Activated naive CD8-positive, alpha-beta T cell treated with anti-CD3 and anti-CD28 coated beads, Interleukin-2, amount 50 U/mL, for 16 hours (primary cell): ENCODE measurements at regions not wholly inside any gene's neighbourhood (a gene's known extent, or its start where the extent isn't known, plus 50 kb on each side); places are given as distances from the start of the nearest gene placed in this dataset.
"Not testable (repeated sequence)": the region's sequence is repeated elsewhere in the genome, so short reads cannot be mapped to it uniquely, and the experiment has no call there.

Source experiments
- DNase-seq: peaks from one replicate; pipeline ENCODE4 v3.0.0-alpha.2; 2020; ENCODE audit warnings: low read depth, low spot score

DNA sequence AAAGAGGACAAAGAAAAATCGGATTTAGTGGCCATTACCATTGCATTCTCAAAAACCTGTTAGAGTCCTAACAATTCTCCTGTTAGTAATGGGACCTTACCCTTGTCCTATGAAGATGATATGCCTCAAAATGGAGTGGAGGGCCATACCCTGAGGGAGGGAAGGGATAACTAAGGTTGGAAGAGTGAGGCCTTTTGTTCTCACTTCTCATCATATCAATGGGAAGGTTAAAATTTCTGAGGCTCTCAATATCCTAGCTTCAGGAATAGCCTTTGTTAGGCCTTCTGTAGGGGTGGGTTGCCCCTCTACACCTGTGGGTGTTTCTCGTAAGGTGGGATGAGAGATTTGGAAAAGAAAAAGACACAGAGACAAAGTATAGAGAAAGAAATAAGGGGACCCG, 109.4 kb upstream of the SGIP1 start:
- DNase-seq, result not testable (repeated sequence)

DNA sequence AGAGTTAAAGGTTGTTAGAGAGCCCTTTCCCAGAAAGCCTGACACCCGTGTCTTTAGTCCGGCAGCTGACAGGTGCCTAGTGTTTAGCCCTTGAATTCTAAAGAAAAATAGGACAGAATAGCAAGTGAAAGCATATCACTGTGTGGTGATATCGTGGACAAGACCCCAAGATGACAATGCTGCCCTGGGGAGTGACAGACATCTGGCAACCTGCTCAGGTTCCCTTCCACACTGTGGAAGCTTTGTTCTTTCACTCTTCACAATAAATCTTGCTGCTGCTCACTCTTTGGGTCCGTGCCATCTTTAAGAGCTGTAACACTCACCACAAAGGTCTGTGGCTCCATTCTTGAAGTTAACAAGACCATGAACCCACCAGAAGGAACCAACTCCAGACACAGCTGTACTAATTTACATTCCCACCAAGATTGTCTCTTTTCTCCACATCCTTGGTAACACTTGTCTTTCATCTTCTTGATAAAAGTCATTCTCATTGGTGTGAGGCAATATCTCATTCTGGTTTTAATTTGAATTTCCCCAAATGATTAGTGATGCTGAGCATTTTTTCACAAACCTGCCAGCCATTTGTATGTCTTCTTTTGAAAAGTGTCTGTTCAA, 107.6 kb upstream of the SGIP1 start:
- DNase-seq, result no peak

DNA sequence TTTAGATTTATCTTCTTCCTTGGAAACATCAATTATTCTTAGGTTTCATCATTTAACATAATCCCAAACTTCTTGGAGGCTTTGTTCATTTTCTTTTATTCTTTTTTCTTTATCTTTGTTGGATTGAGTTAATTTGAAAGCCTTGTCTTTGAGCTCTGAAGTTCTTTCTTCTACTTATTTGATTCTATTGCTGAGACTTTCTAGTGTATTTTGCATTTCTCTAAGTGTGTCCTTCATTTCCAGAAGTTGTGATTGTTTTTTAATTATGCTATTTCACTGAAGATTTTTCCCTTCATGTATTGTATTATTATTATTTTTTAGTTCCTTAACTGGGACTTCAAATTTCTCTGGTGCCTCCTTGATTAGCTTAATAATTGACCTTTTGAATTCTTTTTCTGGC, 103.1 kb upstream of the SGIP1 start:
- not testable (repeated sequence) for DNase-seq

DNA sequence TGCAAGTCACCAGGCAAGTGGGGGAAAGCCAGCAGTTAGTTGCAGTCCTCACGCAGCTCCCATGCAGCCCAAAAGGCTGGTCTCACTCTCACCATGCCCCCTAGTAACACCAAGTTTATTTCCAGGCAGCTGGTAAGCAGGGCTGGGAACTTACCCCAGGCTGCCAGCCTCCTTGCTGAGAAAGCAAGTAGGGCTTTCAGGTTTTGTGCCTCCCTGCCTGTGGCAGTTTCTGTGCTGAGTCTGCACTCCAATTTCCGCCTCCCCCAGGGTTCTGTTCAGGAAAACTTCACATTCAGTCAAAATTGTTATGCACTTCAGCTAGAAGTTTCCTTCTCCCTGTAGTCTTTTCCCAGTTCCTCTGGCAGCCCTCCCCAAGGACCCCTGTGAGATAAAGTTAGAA, 102.0 kb upstream of the SGIP1 start:
- DNase-seq, result no peak

DNA sequence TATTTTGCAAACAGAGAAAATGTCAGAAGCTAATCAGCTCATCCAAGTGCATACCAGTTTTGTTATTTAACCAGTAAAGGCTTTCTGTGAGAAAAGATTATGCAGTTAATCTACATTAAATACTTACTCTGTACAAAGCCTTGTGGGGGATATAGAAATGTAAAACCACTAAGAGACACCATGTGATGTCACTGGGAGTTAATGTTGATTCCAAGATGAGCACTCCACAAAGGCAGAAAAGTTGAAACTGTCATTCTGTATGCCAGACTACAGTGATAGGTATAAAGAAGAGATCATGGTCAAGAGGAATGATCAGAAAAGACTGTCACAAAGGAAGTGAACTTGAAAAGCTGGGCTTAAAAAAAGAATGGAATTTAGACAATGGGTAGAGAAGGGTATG, 100.3 kb upstream of the SGIP1 start:
- DNase-seq, result no peak

DNA sequence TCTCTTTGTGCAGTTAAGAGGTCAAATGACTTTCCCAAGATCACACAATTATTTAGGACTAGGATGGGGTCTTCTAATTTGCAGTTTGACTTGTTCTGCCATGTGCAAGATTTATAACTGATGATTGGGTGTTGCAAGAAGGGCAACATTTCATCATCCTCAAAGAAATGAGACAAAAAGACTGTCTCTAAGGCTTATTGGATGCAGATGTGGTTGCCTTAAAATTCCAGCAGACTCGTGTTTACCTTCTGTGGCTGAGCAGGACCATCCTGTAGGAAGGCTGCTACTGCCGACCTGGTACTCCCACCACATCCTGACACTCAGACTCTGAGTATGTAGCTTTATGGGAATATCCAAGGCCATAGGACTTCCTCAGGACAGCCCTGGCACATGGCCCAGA, 99.9 kb upstream of the SGIP1 start:
- no peak for DNase-seq

DNA sequence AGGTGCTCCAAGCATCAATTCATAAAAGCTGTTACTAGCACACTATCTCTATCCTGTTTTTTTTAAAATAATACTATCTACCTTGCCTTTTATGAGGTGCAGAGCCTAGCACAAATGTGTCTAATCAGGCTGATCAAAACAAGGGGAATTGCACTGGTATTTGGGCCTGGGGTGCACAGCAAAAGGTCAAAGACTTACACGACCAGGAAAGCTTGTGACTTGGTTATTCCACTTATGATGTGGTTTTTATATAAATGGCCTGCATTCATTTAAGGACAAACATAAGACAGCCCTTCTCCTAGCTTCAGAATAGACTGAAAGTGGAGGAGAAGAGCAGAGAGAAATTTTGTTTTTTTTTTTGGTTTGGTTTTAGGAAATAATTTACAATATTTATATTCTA, 98.4 kb upstream of the SGIP1 start:
- no peak for DNase-seq

DNA sequence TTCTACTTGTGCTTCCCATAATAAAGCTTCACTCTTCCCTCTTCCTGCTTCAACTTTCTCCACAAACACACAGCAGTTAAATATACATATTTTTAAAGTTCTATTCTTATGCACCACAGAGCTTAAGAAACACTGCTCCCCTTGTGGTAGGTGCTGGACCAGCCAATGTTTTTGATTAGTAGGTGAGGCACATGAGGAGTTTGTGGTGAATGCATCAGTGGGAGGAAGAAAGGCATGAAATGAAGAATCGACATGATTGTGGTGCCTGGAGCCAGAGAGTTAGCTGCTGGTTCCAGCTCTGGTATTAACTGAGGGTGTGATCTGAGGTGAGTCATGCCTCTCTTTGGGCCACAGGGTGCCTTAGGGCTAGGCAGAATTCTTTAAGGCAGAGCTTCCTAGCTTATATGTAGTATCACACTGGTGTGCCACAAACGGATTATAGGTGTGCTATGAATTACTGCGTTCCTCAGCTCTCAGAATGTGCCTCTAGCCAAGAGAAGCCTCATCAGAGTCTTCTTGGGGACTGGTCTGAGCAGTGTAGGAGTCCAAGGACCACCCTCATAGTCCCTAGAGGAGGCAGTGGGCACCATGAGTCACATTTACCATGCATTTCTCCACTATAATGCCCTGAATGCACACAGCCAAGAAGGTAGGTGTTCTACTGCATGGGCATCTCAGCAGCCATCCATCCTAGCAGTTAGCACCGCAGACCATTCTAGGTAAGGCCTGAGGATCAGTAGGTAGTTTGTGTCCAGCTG, 97.4 kb upstream of the SGIP1 start:
- peak; percentile 23 for DNase-seq

DNA sequence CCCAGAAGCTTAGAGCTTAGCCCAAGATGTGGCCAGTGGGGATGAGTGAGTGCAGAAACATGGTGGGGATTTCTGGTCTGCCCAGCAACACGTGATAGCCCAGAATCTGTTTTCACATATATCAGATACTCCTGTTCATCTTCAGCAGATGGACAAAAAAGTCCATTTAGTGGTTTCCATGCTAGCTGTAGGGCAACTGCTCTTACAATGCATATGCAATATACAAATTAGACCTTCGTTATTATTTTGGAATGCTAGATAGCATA, 96.9 kb upstream of the SGIP1 start:
- no peak for DNase-seq

DNA sequence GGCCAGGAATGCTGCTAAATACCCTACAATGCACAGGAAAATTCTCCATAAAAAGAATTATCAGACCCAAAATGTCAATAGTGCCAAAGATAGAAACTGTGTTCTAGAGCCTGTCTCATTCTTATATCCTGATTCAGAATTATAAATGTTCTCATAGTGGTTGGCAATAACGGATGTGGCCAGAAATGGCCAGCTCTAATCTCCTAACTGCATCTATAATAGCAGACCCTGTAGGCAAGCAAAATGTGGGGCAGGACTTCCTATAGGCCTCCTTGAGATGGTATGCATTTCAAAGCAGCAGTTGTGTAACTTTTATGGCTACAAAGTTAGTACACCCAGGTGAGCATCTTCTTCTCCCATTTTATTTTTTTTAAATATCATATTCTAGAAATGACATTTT, 95.9 kb upstream of the SGIP1 start:
- DNase-seq, result no peak

DNA sequence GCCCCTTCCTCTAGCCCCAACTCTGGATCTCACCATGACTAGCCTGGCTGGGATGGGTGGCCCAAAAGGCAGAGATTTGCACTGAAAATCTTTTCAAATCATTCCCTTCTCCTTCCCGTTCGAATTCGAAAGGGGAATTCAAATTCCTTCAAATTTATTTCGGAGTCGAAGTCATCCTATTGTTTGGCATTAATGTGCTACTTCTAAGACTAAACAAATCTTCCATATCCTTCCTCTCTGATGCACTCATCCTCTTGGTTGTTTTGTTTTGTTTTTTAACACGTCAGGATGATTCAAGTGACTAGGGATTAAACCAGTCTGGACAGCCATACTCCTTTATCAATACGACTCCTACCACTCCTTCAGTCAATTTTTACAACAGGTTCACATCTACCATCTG, 95.5 kb upstream of the SGIP1 start:
- DNase-seq, result no peak

DNA sequence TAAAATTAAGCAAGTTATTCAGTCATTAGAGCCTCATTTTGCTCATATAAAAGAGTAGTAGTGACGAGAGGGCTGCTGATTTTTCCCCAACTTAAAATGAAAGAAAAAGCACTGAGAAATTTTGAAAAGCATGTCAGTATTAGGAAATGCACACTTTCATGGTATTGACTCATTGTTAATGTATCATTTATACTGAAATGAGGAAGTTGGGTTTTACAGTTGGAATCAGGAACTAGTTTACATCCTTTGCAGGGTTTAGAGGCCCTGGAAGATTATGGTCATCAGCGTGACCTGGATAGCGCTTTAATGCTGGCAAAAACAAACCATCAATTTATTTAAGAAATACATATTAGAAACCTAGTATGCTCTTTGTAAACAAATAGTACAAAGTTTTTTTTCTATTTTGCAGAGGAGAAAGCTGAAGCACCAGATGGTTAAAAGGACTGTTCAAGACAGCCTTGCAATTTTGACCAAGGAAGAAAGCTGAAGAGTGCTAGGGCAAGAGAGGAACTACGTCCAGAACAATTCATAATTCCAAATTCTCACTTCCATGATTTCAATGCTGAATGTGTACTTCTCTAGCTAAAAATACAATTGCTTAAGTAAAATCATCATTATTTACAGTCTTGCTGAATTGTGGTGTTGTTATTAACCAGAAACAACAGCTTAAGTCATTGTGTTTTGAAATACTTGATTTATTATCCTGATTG, 94.8 kb upstream of the SGIP1 start:
- no peak for DNase-seq

DNA sequence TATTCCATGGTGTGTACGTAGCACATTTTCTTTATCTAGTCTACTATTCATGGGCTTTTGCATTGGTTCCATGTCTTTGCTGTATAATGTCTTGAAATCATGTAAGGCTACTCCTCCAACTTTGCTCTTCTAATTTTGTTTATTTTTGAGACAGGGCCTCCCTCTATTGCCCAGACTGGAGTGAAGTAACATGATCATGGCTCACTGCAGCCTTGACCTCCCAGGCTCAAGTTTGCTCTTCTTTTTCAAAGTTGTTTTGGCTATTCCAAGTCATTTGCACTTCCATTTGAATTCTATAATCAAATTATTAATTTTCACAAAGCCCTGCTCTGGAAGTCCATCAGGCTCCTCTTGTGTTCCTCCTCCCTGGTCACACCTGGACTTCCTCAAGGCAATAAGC, 90.2 kb upstream of the SGIP1 start:
- DNase-seq, result no peak

DNA sequence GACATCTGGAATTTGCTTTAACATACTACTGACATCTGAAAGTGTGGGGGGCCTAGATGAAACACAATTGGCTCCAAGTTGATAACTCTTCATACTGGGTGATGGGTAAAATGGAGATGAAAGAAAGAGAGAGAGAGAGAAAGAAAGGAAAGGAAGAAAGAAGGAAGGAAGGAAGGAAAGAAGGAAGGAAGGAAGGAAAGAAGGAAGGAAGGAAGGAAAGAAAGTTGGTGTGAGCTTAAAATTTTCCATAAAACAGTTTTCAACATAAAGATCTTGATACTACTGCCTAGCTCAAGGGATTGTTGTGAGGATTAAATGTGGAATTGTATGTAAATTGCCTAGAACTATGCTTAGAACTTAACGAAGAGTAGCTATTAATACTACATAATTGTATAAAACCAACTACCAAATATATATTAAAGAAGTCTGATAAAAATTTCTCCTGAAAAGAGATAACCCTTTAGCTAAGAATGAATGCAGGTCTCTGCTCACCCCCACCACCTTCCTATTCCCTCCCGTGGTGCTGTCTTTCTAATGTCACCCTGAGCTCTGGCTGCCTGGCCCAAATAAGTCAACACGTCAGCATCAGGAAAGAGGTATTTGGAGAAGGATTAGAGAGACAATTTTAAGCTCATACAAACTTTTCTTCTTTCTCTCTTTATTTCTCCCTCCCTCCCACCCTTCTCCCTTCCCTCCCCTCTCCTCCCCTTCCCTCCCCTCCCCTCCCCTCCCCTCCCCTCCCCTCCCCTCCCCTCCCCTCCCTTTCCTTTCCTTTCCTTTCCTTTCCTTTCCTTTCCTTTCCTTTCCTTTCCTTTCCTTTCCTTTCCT, 89.3 kb upstream of the SGIP1 start:
- no peak for DNase-seq

DNA sequence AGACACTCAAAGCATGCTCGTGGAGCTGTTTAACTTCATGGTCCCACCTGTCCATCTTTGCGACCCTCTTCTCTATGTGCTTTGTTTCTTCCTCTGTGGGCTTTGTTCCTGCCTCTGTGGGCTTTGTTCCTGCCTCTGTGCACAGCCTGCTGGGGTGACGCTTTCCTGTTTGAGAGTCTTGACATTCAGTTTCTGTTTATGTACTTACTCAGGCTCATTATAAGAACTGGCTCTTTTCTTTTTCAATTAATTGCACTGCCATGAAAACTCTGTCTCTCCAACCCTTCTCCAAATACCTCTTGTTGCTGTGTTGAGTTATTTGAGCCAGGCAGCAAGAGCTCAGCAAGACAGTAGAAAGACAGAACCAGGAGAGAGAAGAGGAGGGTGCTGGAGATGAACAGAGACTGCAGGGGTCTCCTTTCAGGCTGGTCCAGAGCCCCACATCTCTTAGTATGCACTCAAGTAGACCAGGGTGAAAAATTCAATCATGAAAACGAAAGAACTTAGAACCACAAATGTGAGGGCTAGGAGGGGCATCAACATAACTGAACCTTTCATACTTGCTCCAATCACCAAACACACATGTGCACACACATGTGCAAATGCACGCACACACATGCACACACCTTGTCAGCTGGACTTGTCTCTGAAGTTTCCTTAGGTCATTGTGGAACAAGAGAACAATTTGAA, 88.3 kb upstream of the SGIP1 start:
- peak; percentile 25 for DNase-seq

DNA sequence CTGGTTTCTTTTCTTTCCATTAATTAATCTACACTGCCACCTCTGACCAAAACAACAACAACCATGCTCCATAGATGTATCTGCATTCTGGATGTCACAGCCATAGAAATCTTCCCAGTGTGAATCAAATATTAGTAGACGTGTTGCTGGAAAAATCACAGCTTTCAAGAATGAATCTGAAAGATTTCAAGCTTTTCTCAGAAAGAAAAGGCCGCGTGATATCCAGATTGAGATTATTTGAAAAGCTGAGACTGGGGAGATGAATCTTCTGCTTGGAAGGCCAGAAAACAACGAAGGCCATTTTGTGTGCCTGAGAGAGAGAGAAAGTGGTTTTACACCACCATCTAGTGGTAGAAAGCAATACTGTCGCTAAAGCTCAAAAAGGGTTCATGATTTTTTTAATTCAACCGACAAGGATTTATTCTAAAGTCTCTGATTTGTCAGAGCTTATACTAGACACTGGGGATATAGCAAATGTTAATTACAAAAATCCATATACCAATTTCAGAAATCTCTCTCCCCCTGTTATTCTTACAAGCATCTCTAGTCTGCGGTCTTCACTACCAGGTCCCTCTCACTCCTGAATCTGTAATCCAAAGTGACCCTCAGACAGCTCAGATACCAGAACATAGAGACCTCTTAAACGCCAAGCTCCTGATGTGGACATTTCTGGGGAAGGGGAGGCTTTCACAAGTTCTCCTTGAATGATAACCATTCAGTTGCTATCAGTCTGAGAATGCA, 87.5 kb upstream of the SGIP1 start:
- peak; percentile 14 for DNase-seq

DNA sequence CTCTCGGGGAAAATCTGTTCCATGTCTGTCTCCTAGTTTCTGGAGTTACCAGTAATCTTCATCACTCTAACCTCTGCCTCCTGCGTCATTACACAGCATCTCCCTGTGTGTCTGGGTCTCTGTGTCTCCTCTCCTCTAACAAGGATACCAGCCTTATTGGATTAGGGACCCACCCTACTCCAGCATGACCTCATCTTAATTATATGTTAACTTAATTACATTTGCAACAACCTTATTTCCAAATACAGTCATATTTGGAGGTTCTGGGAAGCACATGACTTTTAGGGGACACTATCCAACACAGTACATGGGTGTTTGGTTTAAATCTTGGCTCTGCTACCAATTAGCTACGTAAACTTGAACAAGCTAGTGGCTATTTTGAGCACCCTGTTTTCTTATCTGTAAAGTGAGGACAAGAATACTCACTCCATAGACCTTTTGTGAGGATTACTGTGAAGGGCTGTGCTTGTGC, 83.9 kb upstream of the SGIP1 start:
- DNase-seq, result no peak

DNA sequence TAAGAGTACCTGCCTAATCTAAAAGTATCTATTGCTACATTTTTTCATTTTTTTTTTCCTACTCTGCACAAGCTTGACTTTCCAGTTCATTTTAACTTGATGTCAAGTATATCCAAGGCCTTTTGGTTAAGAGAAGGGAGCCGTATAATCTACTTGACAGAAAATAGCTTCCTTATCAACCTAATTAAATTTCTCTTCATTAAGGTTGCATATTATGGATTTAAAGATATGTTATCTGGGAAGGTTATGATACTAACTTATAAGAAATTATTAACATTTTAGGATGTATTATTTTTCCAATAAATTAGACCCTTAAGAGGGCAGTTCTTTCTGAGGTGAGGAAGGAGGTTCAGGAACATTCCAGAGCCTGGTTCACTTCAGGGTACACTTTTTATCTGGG, 83.1 kb upstream of the SGIP1 start:
- no peak for DNase-seq

DNA sequence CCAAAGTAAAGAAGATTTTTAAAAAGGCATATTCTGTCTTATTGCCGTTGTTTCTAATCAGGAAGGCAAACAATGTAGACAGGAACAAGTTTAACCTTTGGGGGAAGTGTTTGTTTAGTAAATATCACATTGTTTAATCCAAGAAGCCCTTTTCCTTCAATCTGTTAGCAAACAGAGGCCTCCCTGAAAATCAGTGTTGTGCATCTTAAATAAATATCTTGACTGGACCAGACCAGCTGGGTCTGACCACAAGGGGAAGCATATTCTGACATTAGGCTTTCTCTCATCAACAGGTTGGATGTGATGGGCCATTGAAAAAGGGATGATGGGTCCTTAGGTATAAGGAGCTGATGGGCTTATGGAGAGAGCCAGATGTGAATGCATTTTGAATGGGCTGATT, 81.8 kb upstream of the SGIP1 start:
- DNase-seq, result no peak

DNA sequence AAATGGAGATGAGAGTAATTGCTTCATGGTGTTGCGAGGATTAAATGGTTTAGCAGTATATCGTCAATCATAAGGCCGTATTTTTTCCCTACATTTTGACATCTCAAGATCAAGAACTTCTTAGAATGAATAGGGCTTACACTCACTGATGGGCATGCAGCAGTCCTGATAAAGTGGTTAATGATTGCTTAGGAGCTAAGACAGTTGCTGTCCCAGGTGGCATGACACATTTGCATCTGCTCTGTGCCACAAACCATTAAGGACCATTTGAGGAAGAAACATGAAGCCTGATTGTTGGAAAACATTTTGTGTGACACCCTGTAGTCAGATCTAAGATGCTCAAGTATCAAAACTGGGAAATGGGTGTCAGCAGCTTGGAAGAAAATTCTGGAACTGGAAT, 81.0 kb upstream of the SGIP1 start:
- DNase-seq, result no peak

DNA sequence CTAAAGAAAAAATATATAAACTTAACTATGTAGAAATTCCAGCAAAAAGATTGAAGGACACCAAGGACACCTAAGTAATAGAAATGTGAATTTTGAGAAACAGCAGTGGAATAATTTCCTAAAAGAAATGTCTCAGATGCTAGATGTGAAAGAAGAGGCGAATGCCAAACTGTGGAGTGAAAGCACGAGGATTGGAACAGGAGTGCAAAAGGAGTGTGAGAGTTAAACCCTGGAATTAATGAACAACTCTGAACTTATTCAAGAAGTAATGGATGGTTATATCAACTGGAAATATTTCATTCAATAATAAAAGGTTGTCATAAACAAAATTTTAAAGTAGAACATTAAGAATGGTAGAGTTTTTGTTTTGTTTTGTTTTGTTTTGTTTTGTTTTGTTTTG, 78.5 kb upstream of the SGIP1 start:
- DNase-seq, result no peak
